ENCODE measurements at regions not wholly inside any gene's neighbourhood (a gene's known extent, or its start where the extent isn't known, plus 50 kb on each side); places are given as distances from the start of the nearest gene placed in this dataset.
"Not testable (repeated sequence)": the region's sequence is repeated elsewhere in the genome, so short reads cannot be mapped to it uniquely, and the experiment has no call there.

DNA sequence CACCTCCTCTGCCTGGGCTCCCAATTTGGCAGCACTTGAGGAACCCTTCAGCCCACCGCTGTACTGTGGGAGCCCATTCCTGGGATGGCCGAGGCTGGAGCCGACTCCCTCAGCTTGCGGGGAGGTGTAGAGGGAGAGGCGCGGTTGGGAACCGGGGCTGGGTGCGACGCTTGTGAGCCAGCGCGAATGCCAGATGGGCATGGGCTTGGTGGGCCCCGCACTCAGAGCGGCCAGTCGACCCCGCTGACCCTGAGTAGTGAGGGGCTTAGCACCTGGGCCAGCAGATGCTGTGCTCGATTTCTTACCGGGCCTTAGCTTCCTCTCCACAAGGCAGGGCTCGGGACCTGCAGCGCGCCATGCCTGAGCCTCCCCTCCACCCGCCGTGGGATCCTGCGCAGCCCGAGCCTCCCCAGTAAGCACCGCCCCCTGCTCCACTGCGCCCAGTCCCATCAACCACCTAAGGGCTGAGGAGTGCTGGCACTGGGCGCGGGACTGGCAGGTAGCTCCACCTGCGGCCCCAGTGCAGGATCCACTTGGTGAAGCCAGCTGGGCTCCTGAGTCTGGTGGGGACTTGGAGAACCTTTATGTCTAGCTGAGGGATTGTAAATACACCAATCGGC is 58.3 kb upstream of the DEFB108B start:
- no peak for DNase-seq
- TF ChIP-seq, protein P1, sequence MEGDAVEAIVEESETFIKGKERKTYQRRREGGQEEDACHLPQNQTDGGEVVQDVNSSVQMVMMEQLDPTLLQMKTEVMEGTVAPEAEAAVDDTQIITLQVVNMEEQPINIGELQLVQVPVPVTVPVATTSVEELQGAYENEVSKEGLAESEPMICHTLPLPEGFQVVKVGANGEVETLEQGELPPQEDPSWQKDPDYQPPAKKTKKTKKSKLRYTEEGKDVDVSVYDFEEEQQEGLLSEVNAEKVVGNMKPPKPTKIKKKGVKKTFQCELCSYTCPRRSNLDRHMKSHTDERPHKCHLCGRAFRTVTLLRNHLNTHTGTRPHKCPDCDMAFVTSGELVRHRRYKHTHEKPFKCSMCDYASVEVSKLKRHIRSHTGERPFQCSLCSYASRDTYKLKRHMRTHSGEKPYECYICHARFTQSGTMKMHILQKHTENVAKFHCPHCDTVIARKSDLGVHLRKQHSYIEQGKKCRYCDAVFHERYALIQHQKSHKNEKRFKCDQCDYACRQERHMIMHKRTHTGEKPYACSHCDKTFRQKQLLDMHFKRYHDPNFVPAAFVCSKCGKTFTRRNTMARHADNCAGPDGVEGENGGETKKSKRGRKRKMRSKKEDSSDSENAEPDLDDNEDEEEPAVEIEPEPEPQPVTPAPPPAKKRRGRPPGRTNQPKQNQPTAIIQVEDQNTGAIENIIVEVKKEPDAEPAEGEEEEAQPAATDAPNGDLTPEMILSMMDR (IDR thresholded peaks at IDR 0.05; ENCODE audit: low read depth, low read length): no peak
- peaks cover 5% of the 10 kb centered on the region for H3K9me3 ChIP-seq (ENCODE audit: severe bottlenecking)
- no peaks in the 10 kb centered on the region for H3K27me3 ChIP-seq (ENCODE audit: insufficient read depth, low read depth, severe bottlenecking)
- H3K36me3 ChIP-seq: no peaks in the 10 kb centered on the region
- no peak overlapping the region for H3K4me3 ChIP-seq (ENCODE audit: low read depth, low read length)
- no peak overlapping the region for H3K27ac ChIP-seq

DNA sequence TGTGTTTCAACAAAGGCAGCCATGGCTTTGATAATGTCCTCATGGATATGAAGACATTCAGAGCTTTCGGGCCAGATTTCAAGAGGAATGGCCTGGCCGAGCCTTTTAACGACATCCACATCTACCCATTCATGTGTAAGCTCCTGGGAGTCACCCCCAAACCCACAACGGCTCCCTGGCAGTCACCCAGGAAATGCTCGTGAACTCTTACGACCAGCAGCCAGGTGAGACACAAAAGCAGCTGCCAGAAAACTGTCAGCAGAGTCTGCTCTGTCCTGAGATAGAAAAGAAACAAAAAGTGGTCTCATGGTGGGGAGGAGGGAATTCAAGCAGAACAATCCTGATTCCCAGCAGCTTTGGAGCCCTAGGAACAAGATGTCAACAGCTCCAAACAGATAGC is 52.9 kb upstream of the DEFB108B start:
- not testable (repeated sequence) for H3K36me3 ChIP-seq; DNase-seq; H3K9me3 ChIP-seq (ENCODE audit: severe bottlenecking); H3K4me3 ChIP-seq (ENCODE audit: low read depth, low read length); H3K27me3 ChIP-seq (ENCODE audit: insufficient read depth, low read depth, severe bottlenecking)
- H3K27ac ChIP-seq: peak overlapping the region; percentile 43

DNA sequence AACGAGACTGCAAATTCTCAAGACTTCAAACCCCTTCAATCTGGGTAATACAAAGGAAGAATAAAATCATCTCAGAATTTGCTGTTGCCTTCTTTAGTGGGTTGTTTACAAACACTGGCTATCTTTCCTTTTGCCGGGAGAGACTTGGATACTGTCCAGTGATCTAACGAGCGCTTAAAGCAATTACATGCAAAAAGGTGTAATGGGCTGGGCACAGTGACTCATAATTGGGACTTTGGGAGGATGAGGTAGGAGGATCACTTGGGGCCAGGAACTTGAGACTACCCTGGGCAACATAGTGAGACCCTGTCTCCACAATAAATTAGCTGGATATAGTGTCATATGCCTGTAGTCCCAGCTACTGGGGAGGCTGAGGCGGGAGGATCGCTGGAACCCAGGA is 52.2 kb upstream of the DEFB108B start:
- H3K36me3 ChIP-seq; H3K27me3 ChIP-seq (ENCODE audit: insufficient read depth, low read depth, severe bottlenecking); H3K9me3 ChIP-seq (ENCODE audit: severe bottlenecking); DNase-seq; H3K4me3 ChIP-seq (ENCODE audit: low read depth, low read length); H3K27ac ChIP-seq: not testable (repeated sequence)

- peak overlapping the region; percentile 22; the same call in 1 of the 2 replicates for H3K4me3 ChIP-seq (ENCODE audit: low read depth, low read length)
- peak overlapping the region; percentile 84 for H3K27ac ChIP-seq
- not testable (repeated sequence) for H3K36me3 ChIP-seq; H3K27me3 ChIP-seq (ENCODE audit: insufficient read depth, low read depth, severe bottlenecking); H3K9me3 ChIP-seq (ENCODE audit: severe bottlenecking)
- DNase-seq: peak; percentile 72
Measured at GRCh38 chr11:71781491-71781890, 51.5 kb upstream of the DEFB108B start.

DNA sequence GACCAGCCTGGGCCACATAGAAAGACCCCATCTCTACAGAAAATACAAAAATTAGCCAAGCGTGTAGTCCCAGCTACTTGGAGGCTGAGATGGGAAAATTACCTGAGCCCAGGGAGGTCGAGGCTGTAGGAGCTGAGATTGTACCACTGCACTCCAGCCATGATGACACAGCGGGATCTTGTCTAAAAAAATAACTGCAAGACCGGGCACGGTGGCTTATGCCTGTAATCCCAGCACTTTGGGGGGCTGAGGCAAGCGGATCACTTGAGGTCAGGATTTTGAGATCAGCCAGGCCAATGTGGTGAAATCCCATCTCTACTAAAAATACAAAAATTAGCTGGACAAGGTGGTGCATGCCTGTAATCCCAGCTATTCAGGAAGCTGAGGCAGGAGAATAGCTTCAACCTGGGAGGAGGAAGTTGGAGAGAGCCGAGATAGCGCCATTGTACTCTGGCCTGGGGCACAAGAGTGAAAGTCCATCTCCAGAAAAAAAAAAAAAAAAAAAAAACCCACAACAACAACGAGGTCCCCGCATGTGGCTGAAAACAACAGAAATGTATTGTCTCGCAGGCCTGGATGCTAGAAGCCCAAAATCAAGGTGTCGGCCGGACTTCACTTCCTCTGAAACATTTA is 50.7 kb upstream of the DEFB108B start:
- peak; percentile 81 for DNase-seq
- not testable (repeated sequence) for H3K9me3 ChIP-seq (ENCODE audit: severe bottlenecking); H3K27me3 ChIP-seq (ENCODE audit: insufficient read depth, low read depth, severe bottlenecking); H3K36me3 ChIP-seq
- H3K4me3 ChIP-seq (ENCODE audit: low read depth, low read length): peak overlapping the region; percentile 22
- peak overlapping the region; percentile 84 for H3K27ac ChIP-seq

DNA sequence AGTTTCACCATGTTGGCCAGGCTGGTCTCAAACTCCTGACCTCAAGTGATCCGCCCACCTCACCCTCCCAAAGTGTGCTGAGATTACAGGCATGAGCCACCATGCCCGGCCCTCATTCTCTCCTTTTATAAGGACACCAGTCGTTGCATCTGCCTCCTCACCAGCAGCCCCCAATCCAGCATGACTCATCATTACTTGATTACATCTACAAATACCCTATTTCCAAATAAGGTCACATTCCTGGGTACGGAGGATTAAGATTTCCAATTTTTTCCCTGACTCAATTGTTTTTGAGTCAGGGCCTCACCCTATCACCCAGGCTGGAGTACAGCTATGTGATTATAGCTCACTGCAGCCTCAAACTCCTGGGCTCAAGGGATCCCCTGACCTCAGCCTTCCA is 49.8 kb upstream of the DEFB108B start:
- DNase-seq: peak; percentile 44

More for the DNA sequence above, 49.8 kb upstream of the DEFB108B start:
- not testable (repeated sequence) for H3K9me3 ChIP-seq (ENCODE audit: severe bottlenecking); H3K36me3 ChIP-seq; H3K4me3 ChIP-seq (ENCODE audit: low read depth, low read length); H3K27me3 ChIP-seq (ENCODE audit: insufficient read depth, low read depth, severe bottlenecking)
- H3K27ac ChIP-seq: peak overlapping the region; percentile 84

Measured in WERI-Rb-1 (cell line).